Suprapubic skin (tissue), 4 donors: ENCODE measurements at regions not wholly inside any gene's neighbourhood (a gene's known extent, or its start where the extent isn't known, plus 50 kb on each side); places are given as distances from the start of the nearest gene placed in this dataset.

Experiments
- CTCF ChIP-seq, 2 donors: fragments of 200-600 bp in 1 of 2; fragments of 450-650 bp in 1 of 2; sonication (generic) in 1 of 2; IDR thresholded peaks; one replicate each; pipeline ENCODE4 v1.5.1; 2016 to 2019; ENCODE audit warnings: antibody characterized with exemption in 2 of 2, mild to moderate bottlenecking in 1 of 2, moderate library complexity in 1 of 2
- POLR2A ChIP-seq, 2 donors: fragments of 450-650 bp; IDR thresholded peaks; one replicate each; pipeline ENCODE4 v1.6.1; 2017; ENCODE audit warnings: antibody characterized with exemption in 2 of 2, mild to moderate bottlenecking in 2 of 2, moderate library complexity in 2 of 2
- POLR2AphosphoS5 ChIP-seq, 3 donors: sonication (generic); formaldehyde crosslinking; IDR thresholded peaks; one replicate each; pipeline ENCODE4 v1.6.1; 2017; ENCODE audit warnings: antibody characterized with exemption in 3 of 3

GRCh38 chr6:14787677-14788076, 458.2 kb upstream of the JARID2 start:
- TF ChIP-seq CTCF (IDR thresholded peaks at IDR 0.05), result no peak
- TF ChIP-seq POLR2A (IDR thresholded peaks at IDR 0.05), result no peak
- TF ChIP-seq POLR2AphosphoS5 (IDR thresholded peaks at IDR 0.05), result no peak
